Adrenal gland (tissue), 9 donors: ENCODE measurements at regions not wholly inside any gene's neighbourhood (a gene's known extent, or its start where the extent isn't known, plus 50 kb on each side); places are given as distances from the start of the nearest gene placed in this dataset.

ENCODE experiments used
- DNase-seq, 7 donors: peaks; one replicate each; pipeline ENCODE4 v3.0.0-alpha.2; 2019 to 2020
- H3K27ac ChIP-seq, 5 donors: fragments of 200-600 bp; sonication (generic) in 4 of 5; 1 replicate in 3 of 5; 2 replicates in 2 of 5; pipeline versions ENCODE4 v1.5.1 to v1.8.0; 2016 to 2020; ENCODE audit warnings: mild to moderate bottlenecking in 1 of 5
- H3K27me3 ChIP-seq: fragments of 200-600 bp; 2 replicates; pipeline ENCODE4 v1.8.0; 2021
- H3K36me3 ChIP-seq, 2 donors: fragments of 200-600 bp; replicated peaks in 1 of 2; 1 replicate in 1 of 2; 2 replicates in 1 of 2; pipeline versions ENCODE4 v1.5.1 to v1.8.0; 2018 to 2022
- H3K4me1 ChIP-seq, 2 donors: fragments of 200-600 bp; replicated peaks in 1 of 2; 1 replicate in 1 of 2; 2 replicates in 1 of 2; pipeline versions ENCODE4 v1.5.1 to v1.8.0; 2018 to 2021
- H3K4me3 ChIP-seq, 4 donors: fragments of 200-600 bp; sonication (generic) in 3 of 4; one replicate each; pipeline ENCODE4 v1.5.1; 2016 to 2018
- H3K9me3 ChIP-seq, 3 donors: fragments of 200-600 bp; sonication (generic) in 1 of 3; replicated peaks in 1 of 3; 1 replicate in 2 of 3; 2 replicates in 1 of 3; pipeline versions ENCODE4 v1.5.1 to v1.8.0; 2016 to 2021
- CTCF ChIP-seq, 6 experiments: fragments of 450-650 bp in 4 of 6; fragments of 200-600 bp in 2 of 6; sonication (generic) in 1 of 6; IDR thresholded peaks; 1 replicate in 5 of 6; 2 replicates in 1 of 6; pipeline versions ENCODE4 v1.5.1 to v1.8.0; 2016 to 2021; ENCODE audit warnings: antibody characterized with exemption in 6 of 6, mild to moderate bottlenecking in 2 of 6, moderate library complexity in 1 of 6
- POLR2A ChIP-seq, 2 donors: fragments of 450-650 bp; IDR thresholded peaks; one replicate each; pipeline ENCODE4 v1.6.1; 2017; ENCODE audit warnings: antibody characterized with exemption in 2 of 2, mild to moderate bottlenecking in 2 of 2, moderate library complexity in 1 of 2
- WGBS, 4 donors: extraction: QIAGEN DNeasy Blood & Tissue Kit in 2 of 4; methylation state at CpG; one replicate each; pipeline versions ENCODE4 v1.1.5 to v1.1.7; 2013 to 2017; 5-methylcytosine and 5-hydroxymethylcytosine counted together
- intact Hi-C, 2 donors: fragments of 100-400 bp; cut with DNase I; formaldehyde crosslinking; loops; one replicate each; pipeline versions ENCODE4 v1.14.1 to v1.15.0; 2022 to 2023
- donor health status: healthy with polysubstance abuse.
- donor health status: Bipolar disorder and iron deficiency.
- donor health status: DM: yes; HTN: yes; CAD: no.
- donor health status: DM: no; HTN: no; CAD: no.
- donor health status: DM: no; HTN: no; CAD: no.

- TF ChIP-seq POLR2A (IDR thresholded peaks at IDR 0.05) (no peak), CTCF (IDR thresholded peaks at IDR 0.05) (no peak)
- Histone ChIP-seq H3K36me3 (no peaks in the 10 kb centered on the region), H3K4me1 (peaks cover 18 to 34% of the 10 kb centered on the region in 2 donors), H3K27ac (peak overlapping the region in 3 of 5 donors; percentile 10 to 23 (median 19)), H3K27me3 (no peaks in the 10 kb centered on the region), H3K4me3 (no peak overlapping the region), H3K9me3 (no peaks in the 10 kb centered on the region)
- WGBS, 4 donors: 36 to 53% (median 48%) methylated on average over 5 of the region's 5 CpGs
- intact Hi-C loops: no loop called here
- no peak for DNase-seq
These were observed 243.3 kb upstream of the ANKRD55 start for GRCh38 chr5:56476487-56476856.

GRCh38 chr5:56475689-56476486, 242.8 kb upstream of the ANKRD55 start:
- DNase-seq: no peak
- Histone ChIP-seq H3K27me3 (no peaks in the 10 kb centered on the region), H3K27ac (peak overlapping the region in 1 of 5 donors; percentile 23), H3K36me3 (no peaks in the 10 kb centered on the region), H3K9me3 (no peaks in the 10 kb centered on the region), H3K4me1 (peaks cover 18 to 34% of the 10 kb centered on the region in 2 donors), H3K4me3 (no peak overlapping the region)
- WGBS, 4 donors: 35 to 58% (median 45%) methylated on average over 4 of the region's 4 CpGs
- intact Hi-C loops: no loop called here
- TF ChIP-seq POLR2A (IDR thresholded peaks at IDR 0.05) (no peak), CTCF (IDR thresholded peaks at IDR 0.05) (no peak)

GRCh38 chr5:56471707-56472106, 238.6 kb upstream of the ANKRD55 start:
- Histone ChIP-seq H3K36me3 (no peaks in the 10 kb centered on the region), H3K27me3 (no peaks in the 10 kb centered on the region), H3K4me1 (peaks cover 4 to 12% of the 10 kb centered on the region in 2 donors), H3K9me3 (no peaks in the 10 kb centered on the region), H3K27ac (no peak overlapping the region), H3K4me3 (no peak overlapping the region)
- DNase-seq: no peak
- TF ChIP-seq CTCF (IDR thresholded peaks at IDR 0.05) (no peak), POLR2A (IDR thresholded peaks at IDR 0.05) (no peak)
- 81 to 94% (median 90%) methylated on average over 2 of the region's 2 CpGs for WGBS, 4 donors
- intact Hi-C loops: no loop called here

- Histone ChIP-seq H3K4me3 (no peak overlapping the region), H3K36me3 (no peaks in the 10 kb centered on the region), H3K27ac (no peak overlapping the region), H3K27me3 (no peaks in the 10 kb centered on the region), H3K9me3 (no peaks in the 10 kb centered on the region), H3K4me1 (no peaks in the 10 kb centered on the region)
- intact Hi-C loops: no loop called here
- TF ChIP-seq POLR2A (IDR thresholded peaks at IDR 0.05) (no peak), CTCF (IDR thresholded peaks at IDR 0.05) (no peak)
- DNase-seq: no peak
- WGBS, 4 donors: 82 to 96% (median 93%) methylated on average over 7 of the region's 7 CpGs
These were observed 236.9 kb upstream of the ANKRD55 start for GRCh38 chr5:56470007-56470406.
